ENCODE measurements at regions not wholly inside any gene's neighbourhood (a gene's known extent, or its start where the extent isn't known, plus 50 kb on each side); places are given as distances from the start of the nearest gene placed in this dataset.

- in situ Hi-C loops (cut with MboI; ENCODE audit: low sequenced_read_pairs): no loop called here
Observed at GRCh38 chr5:2658881-2659470, 92.5 kb downstream of the IRX2 start.

- in situ Hi-C loops (cut with MboI; ENCODE audit: low sequenced_read_pairs): no loop called here
Observed at GRCh38 chr5:2658447-2658846, 93.0 kb downstream of the IRX2 start.

- in situ Hi-C loops (cut with MboI; ENCODE audit: low sequenced_read_pairs): no loop called here
Observed at GRCh38 chr5:2657151-2657550, 94.3 kb downstream of the IRX2 start.

GRCh38 chr5:2656206-2656605, 95.3 kb downstream of the IRX2 start:
- in situ Hi-C loops (cut with MboI; ENCODE audit: low sequenced_read_pairs): no loop called here

- in situ Hi-C loops (cut with MboI; ENCODE audit: low sequenced_read_pairs): no loop called here
Observed at GRCh38 chr5:2653991-2654390, 97.5 kb downstream of the IRX2 start.

GRCh38 chr5:2651116-2651515, 100.4 kb downstream of the IRX2 start:
- in situ Hi-C loops (cut with MboI; ENCODE audit: low sequenced_read_pairs): no loop called here

- in situ Hi-C loops (cut with MboI; ENCODE audit: low sequenced_read_pairs): no loop called here
Observed at GRCh38 chr5:2642684-2643345, 108.7 kb downstream of the IRX2 start.

GRCh38 chr5:2640717-2641116, 110.8 kb downstream of the IRX2 start:
- in situ Hi-C loops (cut with MboI; ENCODE audit: low sequenced_read_pairs): no loop called here

- in situ Hi-C loops (cut with MboI; ENCODE audit: low sequenced_read_pairs): no loop called here
Observed at GRCh38 chr5:2639425-2639824, 112.1 kb downstream of the IRX2 start.

- in situ Hi-C loops (cut with MboI; ENCODE audit: low sequenced_read_pairs): no loop called here
Observed at GRCh38 chr5:2634399-2635176, 116.9 kb downstream of the IRX2 start.

- in situ Hi-C loops (cut with MboI; ENCODE audit: low sequenced_read_pairs): no loop called here
Observed at GRCh38 chr5:2633992-2634391, 117.5 kb downstream of the IRX2 start.

- in situ Hi-C loops (cut with MboI; ENCODE audit: low sequenced_read_pairs): no loop called here
Observed at GRCh38 chr5:2631758-2632157, 119.7 kb downstream of the IRX2 start.

GRCh38 chr5:2629045-2629444, 122.4 kb downstream of the IRX2 start:
- in situ Hi-C loops (cut with MboI; ENCODE audit: low sequenced_read_pairs): no loop called here

- in situ Hi-C loops (cut with MboI; ENCODE audit: low sequenced_read_pairs): no loop called here
Observed at GRCh38 chr5:2627867-2628266, 123.6 kb downstream of the IRX2 start.

- in situ Hi-C loops (cut with MboI; ENCODE audit: low sequenced_read_pairs): no loop called here
Observed at GRCh38 chr5:2626572-2626971, 124.9 kb downstream of the IRX2 start.

GRCh38 chr5:2622866-2623265, 128.6 kb downstream of the IRX2 start:
- in situ Hi-C loops (cut with MboI; ENCODE audit: low sequenced_read_pairs): no loop called here

GRCh38 chr5:2621631-2622030, 129.8 kb downstream of the IRX2 start:
- in situ Hi-C loops (cut with MboI; ENCODE audit: low sequenced_read_pairs): no loop called here

GRCh38 chr5:2619216-2619615, 132.3 kb downstream of the IRX2 start:
- in situ Hi-C loops (cut with MboI; ENCODE audit: low sequenced_read_pairs): no loop called here

GRCh38 chr5:2617461-2617860, 134.0 kb downstream of the IRX2 start:
- in situ Hi-C loops (cut with MboI; ENCODE audit: low sequenced_read_pairs): no loop called here

GRCh38 chr5:2615917-2616316, 135.6 kb downstream of the IRX2 start:
- in situ Hi-C loops (cut with MboI; ENCODE audit: low sequenced_read_pairs): no loop called here

- in situ Hi-C loops (cut with MboI; ENCODE audit: low sequenced_read_pairs): no loop called here
Observed at GRCh38 chr5:2614571-2614970, 136.9 kb downstream of the IRX2 start.

- in situ Hi-C loops (cut with MboI; ENCODE audit: low sequenced_read_pairs): no loop called here
Observed at GRCh38 chr5:2611659-2612058, 139.8 kb downstream of the IRX2 start.

Measured in HL-60/S4 (cell line).